NB4 (cell line): ENCODE measurements at regions not wholly inside any gene's neighbourhood (a gene's known extent, or its start where the extent isn't known, plus 50 kb on each side); places are given as distances from the start of the nearest gene placed in this dataset.

Experiments used
- POLR2A ChIP-seq: IDR thresholded peaks from 2 replicates; pipeline ENCODE4 v1.6.1; 2011; ENCODE audit warnings: mild to moderate bottlenecking; ENCODE audit not compliant: insufficient read length; ENCODE audit errors: extremely low read depth
- TF ChIP-seq, protein P1 (sequence below): IDR thresholded peaks from one replicate; pipeline ENCODE4 v1.5.1; 2012; ENCODE audit warnings: low read depth, low read length

DNA sequence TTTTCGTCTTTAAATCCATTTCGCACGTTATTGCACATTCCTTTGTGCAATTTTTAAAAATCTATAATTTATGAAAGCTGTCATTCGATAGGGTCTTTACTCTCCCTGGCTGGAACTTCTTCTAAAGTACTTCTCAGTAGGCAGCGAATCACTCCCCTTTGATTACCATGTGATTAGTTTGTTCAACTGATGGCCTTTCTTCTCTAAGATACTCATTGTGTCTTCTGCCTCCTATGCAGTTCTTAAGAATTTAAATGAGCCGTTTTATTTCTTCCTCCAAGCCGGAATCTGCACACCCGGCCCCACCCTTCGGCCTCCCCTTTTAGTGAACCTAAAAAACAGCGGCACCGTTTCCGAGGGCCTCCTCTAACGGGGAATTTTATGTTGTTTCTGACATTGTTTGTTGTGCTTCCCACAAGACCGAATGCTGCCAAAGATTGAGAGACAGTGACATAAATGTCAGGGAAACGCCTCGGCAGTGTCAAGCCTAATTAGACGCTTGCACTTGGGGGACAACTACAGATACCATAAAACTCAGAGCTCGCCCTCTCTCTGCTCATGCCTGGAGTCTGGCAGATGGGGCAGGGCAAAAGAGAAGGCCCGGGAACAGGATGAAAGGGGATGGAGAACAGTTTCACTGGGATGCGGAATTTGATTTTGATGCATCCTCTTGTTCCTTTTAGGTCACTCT lies 255.3 kb downstream of the BCL11A start:
- TF ChIP-seq, protein P1, sequence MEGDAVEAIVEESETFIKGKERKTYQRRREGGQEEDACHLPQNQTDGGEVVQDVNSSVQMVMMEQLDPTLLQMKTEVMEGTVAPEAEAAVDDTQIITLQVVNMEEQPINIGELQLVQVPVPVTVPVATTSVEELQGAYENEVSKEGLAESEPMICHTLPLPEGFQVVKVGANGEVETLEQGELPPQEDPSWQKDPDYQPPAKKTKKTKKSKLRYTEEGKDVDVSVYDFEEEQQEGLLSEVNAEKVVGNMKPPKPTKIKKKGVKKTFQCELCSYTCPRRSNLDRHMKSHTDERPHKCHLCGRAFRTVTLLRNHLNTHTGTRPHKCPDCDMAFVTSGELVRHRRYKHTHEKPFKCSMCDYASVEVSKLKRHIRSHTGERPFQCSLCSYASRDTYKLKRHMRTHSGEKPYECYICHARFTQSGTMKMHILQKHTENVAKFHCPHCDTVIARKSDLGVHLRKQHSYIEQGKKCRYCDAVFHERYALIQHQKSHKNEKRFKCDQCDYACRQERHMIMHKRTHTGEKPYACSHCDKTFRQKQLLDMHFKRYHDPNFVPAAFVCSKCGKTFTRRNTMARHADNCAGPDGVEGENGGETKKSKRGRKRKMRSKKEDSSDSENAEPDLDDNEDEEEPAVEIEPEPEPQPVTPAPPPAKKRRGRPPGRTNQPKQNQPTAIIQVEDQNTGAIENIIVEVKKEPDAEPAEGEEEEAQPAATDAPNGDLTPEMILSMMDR = no peak
- TF ChIP-seq POLR2A = no peak
